GM10266 (cell line): ENCODE measurements at regions not wholly inside any gene's neighbourhood (a gene's known extent, or its start where the extent isn't known, plus 50 kb on each side); places are given as distances from the start of the nearest gene placed in this dataset.

Experiments
- DNase-seq: peaks from one replicate; pipeline ENCODE4 v3.0.0; 2012; ENCODE audit errors: extremely low spot score
- CTCF ChIP-seq: IDR thresholded peaks from 2 replicates; pipeline ENCODE4 v1.5.1; 2012; ENCODE audit warnings: mild to moderate bottlenecking, low read depth; ENCODE audit not compliant: control insufficient read depth, insufficient read depth; ENCODE audit errors: missing control alignments

GRCh38 chr2:225182126-225182525 is 139.9 kb upstream of the DOCK10 start:
- no peak for DNase-seq
- no peak for TF ChIP-seq CTCF

DNA sequence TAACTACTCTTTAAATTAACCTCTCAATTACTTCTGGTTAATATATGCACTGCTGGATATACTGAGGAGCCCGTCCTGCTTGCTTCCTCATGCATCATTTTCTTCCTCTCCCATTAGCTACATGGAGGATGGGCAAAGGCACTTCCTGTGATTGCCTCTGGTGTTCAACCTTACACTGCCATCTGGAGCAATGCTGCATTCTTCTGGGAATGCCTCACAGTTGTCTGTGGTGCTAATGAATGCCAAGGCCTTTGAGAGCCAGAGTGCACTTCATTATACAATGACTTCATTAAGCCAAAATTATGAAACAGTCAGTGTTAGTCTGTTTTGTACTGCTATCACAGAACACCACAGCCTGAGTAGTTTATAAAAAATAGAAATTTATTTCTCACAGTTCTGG is 134.8 kb upstream of the DOCK10 start:
- no peak for TF ChIP-seq CTCF
- DNase-seq, result no peak

- no peak for TF ChIP-seq CTCF
- DNase-seq, result no peak
Measured at GRCh38 chr2:225173909-225174308, 131.6 kb upstream of the DOCK10 start.

GRCh38 chr2:225171350-225171749 is 129.1 kb upstream of the DOCK10 start:
- DNase-seq, result no peak
- no peak for TF ChIP-seq CTCF

GRCh38 chr2:225170162-225170561 is 127.9 kb upstream of the DOCK10 start:
- no peak for TF ChIP-seq CTCF
- DNase-seq, result no peak

- DNase-seq, result no peak
- no peak for TF ChIP-seq CTCF
Measured at GRCh38 chr2:225169396-225169795, 127.1 kb upstream of the DOCK10 start.

GRCh38 chr2:225165052-225165451 is 122.8 kb upstream of the DOCK10 start:
- no peak for DNase-seq

More at GRCh38 chr2:225165052-225165451, 122.8 kb upstream of the DOCK10 start:
- TF ChIP-seq CTCF, result no peak
